Glomerular visceral epithelial cell (primary cell): ENCODE measurements at regions not wholly inside any gene's neighbourhood (a gene's known extent, or its start where the extent isn't known, plus 50 kb on each side); places are given as distances from the start of the nearest gene placed in this dataset.

Experiments
- DNase-seq: peaks from one replicate; pipeline ENCODE4 v3.0.0-alpha.2; 2016; ENCODE audit errors: extremely low spot score

DNA sequence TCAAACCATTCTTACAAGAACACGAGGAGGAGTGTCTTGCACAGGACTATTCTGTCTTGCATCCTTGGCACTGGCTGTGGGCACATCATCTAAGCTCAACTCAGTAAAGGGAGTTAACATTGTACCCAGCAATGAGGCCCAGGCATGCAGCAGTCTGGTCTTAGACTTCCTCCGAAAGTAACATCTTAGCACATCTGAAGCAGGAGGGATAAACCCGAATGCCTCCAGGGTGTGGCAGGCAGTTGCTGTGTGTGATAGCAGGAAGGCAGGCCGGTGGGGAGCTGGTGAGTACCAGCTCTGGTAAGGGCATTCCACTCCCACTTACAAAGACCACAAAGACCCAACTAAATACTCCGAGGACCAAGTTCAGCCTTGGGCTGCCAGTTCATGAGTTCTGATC is 206.3 kb downstream of the TSN start:
- no peak for DNase-seq

DNA sequence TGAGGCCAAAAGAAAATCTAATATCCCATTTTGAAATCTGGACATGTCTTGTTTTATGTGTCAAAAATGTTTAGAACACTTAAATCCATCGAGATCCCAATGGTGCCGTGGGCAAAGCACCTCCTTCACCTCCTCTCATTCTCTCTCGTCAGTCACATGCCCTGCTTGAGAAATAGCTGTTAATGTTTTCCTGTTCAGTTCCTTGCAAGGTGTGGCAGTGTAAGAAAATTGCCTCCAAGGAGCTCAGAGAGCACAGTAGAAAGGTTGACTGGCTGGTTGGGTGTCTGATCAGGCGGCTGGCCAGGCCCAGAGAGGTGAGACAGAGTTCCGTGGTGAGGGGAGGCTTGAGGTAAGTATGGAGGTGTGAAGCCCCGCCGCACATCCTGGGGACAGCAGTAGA is 210.2 kb downstream of the TSN start:
- DNase-seq = no peak

DNA sequence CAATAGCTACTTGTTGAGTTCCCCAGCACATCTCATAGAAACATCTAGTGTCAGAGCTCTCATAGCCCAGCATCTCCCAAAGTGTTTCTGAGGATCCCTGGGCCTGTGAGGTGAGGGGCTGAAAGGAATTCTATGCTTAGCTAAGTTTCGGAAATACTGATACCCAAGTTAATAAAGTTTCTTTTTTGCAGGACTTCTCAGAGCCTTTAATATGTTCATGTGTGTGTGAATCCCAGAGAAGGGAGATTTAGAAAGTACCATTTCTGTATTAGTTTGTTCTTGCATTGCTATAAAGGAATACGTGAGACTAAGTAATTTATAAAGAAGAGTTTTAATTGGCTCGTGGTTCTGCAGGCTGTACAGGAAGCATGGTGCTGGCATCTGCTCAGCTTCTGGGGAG is 211.2 kb downstream of the TSN start:
- no peak for DNase-seq

DNA sequence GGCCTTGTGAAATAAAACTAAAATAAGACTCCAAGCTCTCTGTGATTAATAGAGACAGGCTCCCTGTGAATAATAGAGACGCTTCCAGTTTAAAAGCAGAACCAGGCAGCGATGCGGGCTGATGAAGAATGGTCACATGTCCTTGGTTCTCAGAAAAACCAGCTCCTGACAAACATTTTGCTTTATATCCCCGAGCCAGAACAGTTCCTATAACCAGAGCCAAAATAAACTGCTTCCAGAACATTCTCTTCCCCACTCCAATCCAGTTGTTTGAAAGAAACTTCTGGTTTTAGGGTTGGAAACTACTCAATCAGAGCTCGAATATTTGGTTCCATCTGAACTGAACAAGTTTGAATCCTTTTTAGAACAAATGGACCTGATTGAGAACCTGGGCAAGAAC is 213.7 kb downstream of the TSN start:
- no peak for DNase-seq

DNA sequence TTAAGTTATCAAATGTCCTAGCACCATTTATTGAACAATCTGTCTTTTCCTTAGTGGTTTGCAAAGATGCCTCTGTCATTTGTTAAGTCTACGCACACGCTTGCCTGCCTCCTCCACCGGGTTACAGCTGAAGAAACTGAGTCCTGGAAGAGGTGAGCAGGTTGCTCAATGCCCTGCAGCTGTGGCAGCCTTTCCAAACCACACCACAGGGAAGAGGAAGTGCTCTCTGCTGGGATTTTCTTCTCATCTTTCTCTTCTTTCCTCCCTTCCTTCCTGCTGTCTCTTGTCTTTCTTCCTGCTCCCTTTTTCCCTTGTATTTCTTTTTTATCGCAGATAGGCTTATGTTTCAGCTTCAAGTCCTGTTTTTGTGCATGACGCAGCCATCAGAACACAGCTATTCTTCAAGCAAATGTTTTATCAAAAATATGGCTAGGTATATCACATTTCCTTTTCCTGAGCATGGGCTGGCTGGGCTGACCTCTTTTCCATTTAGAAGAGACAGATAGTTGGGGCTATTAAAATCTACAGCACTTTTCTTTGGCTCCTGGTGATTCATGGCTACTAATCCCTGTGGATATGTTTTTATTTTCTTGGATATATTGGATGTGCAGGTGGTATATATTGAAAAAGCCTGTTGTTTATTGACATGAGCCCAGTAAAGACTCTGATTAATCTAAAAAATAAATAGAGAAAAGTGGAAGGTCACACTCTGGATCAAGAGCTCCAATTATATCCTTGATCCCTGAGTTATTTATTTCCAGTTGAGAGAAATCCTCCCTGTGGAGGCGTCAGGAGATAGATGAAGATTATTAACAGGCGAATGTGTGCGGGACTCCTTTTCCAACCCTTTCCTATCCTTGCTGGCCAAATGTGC is 214.6 kb downstream of the TSN start:
- no peak for DNase-seq

DNA sequence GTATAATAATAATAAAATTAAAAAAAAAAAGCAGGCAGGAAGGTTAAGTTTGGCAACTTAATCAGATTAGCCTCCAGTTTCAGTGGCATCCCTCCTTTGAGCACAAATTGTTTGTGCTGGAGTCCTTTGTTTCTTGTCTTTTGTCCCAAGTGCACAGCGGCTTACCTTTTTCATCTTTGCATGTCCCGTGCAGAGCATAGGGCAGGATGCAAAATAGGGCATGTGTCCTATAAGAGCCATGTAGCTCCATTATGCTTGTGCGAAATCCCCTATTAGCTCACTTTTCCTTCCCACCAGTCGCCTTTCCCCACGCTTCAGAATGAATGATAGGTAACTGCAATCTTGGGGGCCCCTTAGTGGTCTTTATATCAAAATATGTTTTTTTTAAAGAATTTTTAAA is 216.8 kb downstream of the TSN start:
- no peak for DNase-seq

DNA sequence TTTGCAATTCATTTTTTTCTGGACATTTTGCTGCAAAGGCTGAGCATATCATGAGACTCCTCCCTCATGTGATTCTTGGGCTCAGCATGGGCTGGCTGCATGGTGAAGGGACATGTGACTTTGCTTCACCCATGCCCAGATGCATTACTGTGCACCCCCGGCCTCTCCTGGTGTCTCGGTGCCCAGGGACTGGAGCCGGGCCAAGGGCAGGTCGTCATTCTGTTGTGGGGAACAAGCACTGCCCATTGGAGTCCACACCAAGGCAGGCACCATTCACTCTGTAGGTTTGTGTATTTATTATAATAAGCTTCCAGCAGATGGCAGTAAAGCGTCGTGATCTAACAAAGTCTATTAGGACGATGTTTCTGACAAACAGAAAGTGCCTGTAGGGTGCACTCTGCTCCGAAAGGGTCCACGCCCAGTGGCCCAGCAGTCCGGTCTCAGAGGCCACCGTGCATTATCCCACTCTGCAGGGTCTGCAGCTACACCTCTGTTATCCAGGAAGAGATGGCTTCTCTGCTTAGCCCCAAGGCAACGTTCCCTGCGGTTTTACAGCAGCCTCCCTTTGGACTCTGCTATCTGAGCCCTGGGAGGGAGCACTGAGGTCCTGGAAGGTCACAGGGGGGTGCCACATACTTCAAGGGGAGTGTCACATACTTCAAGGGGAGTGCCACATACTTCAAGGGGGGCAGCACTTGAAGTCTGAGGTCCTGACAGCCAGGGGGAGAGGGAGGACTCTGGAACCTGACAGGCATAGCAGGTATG is 219.6 kb downstream of the TSN start:
- DNase-seq = peak; percentile 73

DNA sequence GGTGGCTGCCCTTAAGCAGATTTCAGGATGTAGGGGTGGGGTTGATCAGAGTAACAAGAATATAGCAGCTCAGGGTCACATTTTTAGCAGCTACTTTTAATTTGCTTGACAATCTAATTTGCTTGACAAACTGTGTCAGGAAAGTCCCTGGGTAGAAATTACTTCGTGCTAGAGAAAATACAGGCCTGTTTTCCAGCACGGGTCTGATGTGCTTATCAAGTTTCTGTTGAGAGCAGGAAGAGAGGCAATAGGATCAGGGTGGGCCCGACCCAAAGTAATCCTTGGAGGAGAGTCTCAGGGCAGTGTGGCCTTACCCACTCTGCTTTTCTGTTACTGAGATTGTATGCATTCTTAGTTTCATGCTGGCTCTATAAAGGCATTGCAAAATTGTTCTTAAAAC is 221.5 kb downstream of the TSN start:
- no peak for DNase-seq

DNA sequence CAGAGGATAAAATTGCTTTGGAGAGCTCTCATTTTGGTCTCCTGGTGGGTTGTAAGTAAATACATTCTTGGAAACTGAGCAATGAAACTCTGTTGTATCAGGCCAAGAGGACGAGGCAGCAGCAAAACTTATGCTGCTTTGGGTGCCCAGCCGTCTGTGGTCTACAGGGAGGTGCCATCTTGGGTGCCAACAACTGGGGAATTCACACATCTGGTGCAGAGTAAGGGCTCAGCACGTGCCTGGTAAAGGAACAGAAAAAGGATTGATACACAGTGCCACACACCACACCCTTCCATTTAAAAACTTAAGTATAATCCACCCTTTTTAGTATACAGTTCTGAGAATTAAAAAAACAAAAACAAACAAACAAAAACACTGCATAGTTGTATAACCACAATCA is 221.9 kb downstream of the TSN start:
- no peak for DNase-seq

DNA sequence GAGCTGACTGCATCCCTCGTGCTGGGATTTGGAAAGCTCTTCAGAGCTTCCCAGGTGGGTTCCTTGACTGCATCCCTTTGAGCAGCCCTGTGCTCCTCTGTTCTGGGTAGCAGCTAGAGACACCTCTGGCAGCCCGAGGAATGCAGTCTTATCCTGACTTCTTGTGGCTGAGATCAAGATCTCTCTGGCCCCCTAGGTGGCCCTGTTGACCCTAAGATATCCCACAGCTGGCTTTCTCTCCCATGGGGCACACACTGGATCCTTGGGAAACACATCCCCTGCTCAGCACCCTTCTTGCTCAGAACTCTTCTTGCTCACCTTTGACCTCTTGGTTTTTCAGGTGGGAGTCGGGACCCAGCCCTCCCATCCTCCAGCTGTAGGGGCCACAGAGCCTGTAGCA is 237.2 kb downstream of the TSN start:
- no peak for DNase-seq

DNA sequence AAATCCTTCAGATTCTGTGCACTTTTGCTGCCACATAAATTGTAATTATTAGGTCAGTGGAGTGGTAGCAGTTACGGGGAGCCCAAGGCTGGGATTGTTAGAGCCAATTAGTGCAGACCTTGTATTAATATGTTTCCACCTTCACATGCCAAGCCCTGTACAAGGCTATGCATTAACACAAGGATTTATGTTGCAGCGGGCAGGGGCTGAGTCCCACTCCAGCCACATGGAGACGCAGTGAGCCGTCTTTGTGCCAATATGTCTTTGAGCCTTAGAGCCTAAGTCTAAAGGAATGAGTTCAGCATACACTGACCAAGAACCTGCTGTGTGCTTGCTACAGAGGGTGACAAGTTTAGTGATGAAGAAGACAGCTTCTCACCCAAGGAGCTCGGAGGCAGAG is 238.2 kb downstream of the TSN start:
- no peak for DNase-seq

DNA sequence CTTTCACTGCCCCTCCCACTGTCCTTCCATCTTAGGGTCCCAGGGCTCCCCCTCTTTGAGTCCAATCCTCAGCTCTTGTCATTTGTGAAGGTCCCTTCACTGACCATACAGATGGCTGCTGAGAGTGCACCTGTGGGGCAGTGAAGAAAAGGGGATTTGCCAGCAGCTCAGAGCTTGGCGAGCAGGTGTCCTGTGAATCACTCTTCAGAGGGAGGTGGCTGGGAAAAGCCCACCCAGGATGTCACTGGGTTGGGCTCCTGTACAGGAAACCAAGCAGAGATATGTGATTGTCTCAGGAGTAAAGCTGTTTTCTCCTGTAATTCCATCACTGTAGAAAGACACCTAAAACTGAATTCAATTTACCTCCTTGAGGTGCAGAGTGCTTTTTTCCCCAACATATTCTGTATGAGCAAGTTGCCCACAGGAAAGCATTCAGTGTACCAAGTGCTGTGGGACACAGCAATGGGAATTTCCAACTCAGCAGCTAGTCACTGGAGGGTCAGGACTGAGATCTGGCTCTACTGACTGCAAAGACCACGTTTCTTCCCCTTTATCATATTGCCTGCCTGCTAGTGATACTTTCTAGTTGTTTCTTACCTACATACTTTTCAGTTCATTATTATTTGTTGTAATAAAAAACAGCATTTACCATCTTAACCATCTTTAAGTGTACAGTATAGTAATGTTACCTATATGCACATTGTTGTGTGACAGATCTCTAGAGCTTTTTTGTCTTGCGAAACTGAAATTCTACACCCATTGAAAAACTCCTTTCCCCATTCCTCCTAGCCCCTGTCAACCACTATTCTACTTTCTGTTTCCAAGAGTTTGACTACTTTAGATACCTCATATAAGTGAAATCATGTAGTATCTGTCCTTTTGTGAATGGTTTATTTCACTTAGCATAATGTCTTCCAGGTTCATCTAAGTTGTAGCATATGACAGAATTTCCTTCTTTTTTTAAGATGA is 239.1 kb downstream of the TSN start:
- no peak for DNase-seq

DNA sequence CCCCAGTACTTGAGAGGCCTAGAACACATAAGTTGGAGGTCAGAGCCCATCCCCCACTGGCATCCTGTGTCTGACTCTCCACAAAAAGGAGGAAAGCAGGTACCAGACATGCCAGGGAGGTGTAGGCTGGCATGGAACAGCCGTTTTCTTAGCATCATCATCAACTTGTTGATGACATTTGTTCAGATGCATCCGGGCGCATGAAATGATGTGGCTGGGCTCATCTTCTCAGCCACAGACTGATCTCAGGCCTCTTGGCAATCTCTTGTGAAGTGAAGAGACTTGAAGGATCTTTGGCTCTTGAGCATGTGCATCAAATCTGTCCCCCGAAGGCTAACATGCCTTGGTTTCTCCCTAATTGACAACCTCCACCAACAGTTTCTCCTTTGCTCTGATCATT is 243.3 kb downstream of the TSN start:
- DNase-seq = no peak

DNA sequence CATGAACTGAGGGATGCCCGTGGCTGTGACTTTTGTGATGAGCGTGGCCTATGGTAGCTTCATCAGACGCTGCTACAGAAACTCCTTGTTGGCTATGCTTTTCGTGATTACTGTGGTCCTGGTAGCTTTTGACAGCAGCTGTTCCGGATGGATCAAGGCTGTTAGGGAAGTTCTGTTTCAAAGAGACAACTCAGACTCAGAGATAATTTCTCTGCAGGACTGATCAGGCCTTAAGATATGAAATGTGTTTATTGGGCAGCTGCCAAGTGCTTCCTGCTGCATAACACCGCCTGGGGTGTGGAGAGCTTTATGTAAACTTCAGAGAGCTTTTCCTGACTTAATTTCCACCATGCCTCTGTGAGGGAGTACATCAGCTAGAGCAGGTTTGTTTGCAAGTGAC is 243.8 kb downstream of the TSN start:
- no peak for DNase-seq

DNA sequence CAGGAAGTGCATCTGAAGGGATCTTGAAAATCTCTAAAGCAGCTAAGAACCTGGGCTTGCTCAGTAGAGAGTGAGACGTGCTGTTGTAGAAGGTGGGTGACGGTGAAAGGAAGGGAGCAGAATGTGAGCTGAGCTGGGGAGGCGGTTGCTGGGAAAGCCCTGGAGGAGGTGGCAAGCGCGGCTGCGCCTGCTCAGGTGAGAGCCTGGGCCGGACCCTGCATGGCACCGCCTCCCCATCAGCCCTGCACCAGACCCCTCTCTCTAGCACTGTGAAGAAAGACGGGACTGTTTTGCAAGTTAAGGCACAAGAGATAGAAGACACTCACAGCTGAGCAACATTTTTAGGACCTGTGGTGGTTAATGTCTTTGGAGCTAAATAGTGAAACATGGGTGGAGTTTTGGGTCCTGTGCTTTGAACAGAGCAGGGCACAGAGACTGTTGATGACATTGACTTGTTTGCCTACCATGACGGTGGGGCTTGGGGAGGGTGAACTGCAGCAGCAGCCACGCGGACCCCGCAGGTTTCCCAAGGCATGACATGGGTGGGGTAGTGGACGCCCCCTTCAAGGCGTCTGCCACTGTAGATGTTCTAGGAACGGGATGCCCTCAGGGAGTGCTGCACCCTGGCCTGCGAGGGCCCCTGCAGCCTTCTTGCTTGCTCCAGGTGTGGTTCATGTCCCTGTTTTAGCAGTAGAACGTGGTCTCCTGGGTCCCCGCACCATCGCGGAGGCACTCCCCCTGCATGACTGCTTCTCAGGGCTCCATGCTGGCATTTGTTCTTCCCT is 245.3 kb downstream of the TSN start:
- no peak for DNase-seq

DNA sequence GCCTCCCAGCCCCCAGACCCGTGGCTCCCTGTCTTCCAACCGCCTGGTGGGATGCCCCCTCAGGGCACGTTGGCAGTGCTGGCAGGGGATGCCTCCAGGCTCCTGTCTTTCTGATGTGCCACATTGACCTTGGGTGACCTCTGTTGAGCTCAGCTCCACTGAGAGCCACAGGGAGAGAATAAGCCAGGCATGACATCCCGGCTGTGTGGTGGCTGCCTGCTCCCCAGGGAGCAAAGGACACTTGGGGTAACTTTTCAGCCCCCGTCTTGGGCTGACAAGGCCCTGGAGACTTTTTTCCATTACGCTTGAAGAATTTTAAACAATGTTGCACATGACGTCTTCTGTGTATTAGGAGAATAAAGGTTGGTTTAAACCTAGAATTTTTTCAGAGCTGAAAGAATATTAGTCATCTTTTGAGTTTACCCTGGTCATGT is 246.0 kb downstream of the TSN start:
- no peak for DNase-seq

DNA sequence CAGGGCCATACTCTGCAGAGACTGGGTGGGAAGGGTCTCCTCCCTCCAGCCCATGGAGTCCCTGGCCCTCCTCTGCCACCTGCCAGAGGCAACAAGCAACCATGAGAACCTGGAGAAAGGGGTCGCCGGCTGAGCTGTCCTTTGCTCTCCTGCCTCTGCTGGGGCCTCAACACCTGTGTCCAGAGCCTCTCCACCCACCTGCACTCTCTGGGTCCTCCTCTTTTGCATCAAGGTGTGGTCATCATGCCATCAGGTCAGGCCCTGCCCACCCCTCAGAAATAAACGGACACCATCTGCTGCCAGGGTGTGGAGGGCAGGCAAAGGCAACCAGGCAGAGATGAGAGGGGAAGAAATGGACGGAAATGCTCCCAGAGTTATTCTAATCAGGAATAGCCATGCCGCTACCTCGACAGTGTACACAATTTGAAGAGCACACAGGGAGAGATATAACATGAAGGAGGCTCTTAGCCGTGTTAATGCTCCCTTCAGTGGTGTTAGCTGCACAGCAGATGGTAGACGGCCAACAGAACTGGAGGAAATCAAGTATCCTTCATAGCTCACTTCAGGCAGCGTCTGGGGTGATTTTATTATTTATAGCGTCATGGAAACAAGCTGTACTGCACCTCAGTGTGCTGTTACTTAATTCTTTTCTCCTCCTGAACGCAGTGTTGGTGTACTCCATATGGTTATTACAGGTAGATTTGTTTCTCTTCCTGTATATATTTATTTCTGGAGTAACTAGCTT is 247.9 kb downstream of the TSN start:
- DNase-seq = no peak

DNA sequence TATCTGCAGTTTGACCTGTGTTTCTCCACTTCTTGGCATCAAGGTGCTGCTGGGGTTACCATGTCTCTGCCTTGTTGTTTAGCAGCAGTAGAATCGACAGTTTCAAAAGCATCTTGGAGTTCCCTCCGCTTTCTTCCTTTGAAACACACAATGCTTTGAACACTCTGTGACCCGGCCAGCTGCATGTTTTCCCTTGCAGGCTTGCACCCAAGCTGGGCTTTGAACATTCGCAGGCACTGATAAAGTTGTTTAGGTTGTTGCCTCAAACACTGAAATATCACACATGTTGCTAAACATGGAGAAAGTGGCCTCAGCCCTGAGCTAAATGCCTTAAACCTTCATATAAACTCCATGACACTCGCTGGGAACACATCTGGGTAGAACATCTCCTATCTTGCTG is 251.7 kb downstream of the TSN start:
- no peak for DNase-seq

DNA sequence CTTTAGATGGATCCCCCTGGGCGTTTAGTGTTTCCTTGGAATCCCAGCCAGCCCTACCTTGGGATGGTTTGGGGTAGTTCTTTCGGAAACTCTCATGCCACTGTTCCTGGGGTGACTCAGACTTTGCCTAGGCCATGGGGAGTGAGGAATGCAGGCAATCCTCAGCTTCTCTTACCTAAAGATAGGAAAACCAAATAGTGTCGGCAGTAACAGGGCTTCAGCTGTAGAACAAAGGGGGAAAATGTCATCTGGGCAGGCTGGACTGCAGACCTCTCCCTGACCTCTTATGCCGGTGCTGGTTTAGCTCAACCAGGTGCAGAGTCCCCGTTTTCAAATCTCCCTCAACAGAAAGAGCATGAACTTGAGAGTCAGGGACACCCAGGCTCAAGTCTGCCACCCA is 252.1 kb downstream of the TSN start:
- no peak for DNase-seq

DNA sequence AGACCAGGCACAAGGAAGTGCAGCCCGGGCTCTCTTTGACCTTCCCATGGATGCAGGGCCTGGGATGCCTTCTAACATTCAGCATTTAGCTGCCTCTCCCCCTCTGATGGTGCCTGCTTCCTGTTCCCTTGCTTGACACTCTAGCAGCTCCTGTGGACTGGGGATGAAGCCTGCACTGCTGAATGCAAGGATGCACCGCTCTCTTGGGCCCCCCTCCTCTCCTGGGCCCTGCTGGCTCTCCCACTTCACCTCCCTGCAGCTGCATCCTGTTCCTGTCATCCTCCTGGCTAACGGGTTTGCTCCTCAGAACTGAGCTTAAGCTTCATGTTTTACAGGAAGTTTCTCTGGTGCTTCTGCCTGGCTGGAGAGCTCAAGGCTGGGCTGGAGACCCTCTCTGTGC is 254.1 kb downstream of the TSN start:
- DNase-seq = no peak
